GM18511 (cell line): ENCODE measurements at regions not wholly inside any gene's neighbourhood (a gene's known extent, or its start where the extent isn't known, plus 50 kb on each side); places are given as distances from the start of the nearest gene placed in this dataset.
"Not testable (repeated sequence)": the region's sequence is repeated elsewhere in the genome, so short reads cannot be mapped to it uniquely, and the experiment has no call there.

Experiments
- ATAC-seq: cut with Tn5 transposase; IDR thresholded peaks from one replicate; pipeline ENCODE4 v1.9.1; 2021; ENCODE audit warnings: mild to moderate bottlenecking, moderate library complexity; ENCODE audit not compliant: unreplicated experiment

- ATAC-seq = no peak
These were observed 160.3 kb upstream of the MVB12B start for GRCh38 chr9:126166291-126166690.

- no peak for ATAC-seq
These were observed 159.8 kb upstream of the MVB12B start for GRCh38 chr9:126166866-126167265.

DNA sequence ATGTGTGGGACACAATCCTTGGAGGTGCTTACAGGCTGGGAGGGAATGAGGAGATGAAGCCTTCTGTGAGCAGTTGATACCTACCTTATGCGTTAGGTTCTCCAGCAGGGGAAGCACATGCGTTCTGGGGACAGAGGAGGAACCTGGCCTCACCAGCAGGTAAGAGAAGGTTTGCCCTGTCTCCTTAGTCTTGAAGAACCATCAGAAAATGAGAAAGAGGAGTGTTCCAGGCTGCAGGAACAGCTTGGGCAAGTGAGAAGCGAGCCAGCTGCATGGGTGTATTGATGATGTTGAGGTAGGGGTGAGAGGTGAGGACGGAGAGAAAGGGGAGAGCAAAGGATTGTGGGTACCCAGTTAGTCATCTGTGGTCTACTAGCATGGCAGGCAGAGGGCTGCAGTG lies 156.9 kb upstream of the MVB12B start:
- no peak for ATAC-seq

DNA sequence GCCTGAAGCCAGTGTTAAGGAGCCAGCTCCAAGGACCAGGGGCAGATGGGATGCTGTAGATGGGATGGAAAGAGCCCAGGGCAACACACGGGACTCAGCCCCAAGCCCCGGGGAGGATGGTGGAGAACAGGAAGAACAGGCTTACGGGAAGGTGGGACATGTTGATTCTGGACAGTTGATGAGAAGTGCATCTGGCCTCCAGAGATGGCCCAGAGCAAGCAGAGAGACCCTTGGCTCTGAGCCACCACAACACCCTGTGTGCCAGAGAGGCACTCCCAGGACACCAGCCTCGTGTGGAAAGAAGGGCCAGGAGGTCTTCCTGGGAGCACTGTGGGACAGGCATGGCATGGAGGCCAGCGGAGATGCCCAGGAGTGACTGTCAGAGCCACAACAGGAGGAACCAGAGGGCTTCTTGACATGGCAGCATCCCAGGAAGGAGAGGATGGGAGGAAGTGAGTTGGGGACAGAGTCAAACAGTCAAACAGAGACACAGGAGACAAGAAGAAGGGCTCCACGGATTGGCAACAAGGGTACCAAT lies 156.3 kb upstream of the MVB12B start:
- no peak for ATAC-seq

GRCh38 chr9:126171641-126172040 lies 155.0 kb upstream of the MVB12B start:
- ATAC-seq = no peak

GRCh38 chr9:126173401-126173800 lies 153.2 kb upstream of the MVB12B start:
- ATAC-seq = no peak

DNA sequence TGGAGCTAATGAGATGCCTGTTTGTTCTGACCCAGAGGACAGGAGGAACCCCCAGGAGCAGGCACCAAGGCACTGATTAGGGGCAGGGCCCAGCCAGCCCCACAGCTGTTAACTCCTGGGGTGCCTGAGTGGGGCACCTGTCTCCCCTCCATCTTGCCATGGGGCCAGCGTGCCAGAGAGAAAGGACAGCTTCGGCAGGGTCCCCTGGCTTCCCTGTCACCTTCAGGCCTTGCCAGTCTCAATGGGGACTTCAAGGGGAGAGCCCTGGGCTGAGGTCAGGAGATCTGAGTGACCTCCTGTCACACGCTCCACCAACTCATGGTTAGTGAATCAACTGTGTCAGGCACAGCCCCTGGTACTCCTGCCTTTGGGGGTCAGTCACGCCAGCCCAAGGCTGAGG lies 152.7 kb upstream of the MVB12B start:
- no peak for ATAC-seq

GRCh38 chr9:126183266-126183665 lies 143.4 kb upstream of the MVB12B start:
- no peak for ATAC-seq

GRCh38 chr9:126190994-126191393 lies 135.6 kb upstream of the MVB12B start:
- ATAC-seq = not testable (repeated sequence)

GRCh38 chr9:126198854-126199253 lies 127.8 kb upstream of the MVB12B start:
- ATAC-seq = no peak

- ATAC-seq = no peak
These were observed 123.3 kb upstream of the MVB12B start for GRCh38 chr9:126203313-126203712.

DNA sequence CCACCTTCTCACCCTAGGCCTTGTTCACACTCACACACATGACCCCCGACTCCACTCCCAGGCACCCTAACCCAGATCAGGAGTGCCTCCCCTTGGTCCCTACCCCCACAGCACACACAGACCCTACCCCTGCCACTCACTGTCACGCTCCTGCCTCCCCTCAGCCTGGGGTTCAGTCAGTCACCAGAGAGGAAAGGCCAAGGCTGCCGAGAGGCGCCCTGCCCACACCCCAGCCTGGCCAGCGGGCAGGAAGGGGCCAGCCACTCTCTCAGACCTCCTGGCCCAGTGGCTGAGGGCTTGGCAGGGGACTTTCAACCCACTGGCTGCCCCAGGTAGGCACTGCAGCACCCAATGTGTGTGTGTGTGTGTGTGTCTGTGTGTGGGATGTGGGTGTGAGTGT lies 122.4 kb upstream of the MVB12B start:
- no peak for ATAC-seq

- no peak for ATAC-seq
These were observed 121.9 kb upstream of the MVB12B start for GRCh38 chr9:126204708-126205225.

GRCh38 chr9:126205265-126205664 lies 121.4 kb upstream of the MVB12B start:
- no peak for ATAC-seq

GRCh38 chr9:126205845-126206498 lies 120.7 kb upstream of the MVB12B start:
- ATAC-seq = no peak

- no peak for ATAC-seq
These were observed 119.4 kb upstream of the MVB12B start for GRCh38 chr9:126207256-126207655.

DNA sequence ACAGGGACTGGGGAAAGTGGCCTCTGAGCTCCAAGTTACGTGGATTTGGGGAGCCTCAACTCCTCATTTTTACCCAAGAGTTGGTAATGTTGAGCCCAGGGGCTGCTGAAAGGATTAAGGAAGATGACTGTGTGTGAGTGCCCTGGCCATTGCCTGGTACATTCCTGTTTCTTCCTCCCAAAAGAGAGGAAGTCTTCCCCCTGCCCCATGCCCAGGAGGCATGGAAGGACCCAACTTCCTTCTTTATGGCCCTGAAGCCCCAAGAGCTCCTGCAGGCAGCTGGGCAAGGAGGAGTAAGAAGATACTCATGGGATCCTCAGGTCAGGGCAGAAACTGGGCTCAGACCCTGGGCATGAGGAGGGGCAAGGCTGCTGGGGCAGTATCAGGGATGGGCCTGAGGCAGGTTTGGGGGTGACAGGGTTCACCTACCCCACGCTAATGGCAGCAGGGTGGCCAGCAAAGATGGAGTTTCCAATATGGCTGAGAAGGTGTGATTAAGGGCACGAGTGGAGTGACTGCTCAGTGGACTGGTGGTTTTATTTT lies 118.3 kb upstream of the MVB12B start:
- no peak for ATAC-seq

DNA sequence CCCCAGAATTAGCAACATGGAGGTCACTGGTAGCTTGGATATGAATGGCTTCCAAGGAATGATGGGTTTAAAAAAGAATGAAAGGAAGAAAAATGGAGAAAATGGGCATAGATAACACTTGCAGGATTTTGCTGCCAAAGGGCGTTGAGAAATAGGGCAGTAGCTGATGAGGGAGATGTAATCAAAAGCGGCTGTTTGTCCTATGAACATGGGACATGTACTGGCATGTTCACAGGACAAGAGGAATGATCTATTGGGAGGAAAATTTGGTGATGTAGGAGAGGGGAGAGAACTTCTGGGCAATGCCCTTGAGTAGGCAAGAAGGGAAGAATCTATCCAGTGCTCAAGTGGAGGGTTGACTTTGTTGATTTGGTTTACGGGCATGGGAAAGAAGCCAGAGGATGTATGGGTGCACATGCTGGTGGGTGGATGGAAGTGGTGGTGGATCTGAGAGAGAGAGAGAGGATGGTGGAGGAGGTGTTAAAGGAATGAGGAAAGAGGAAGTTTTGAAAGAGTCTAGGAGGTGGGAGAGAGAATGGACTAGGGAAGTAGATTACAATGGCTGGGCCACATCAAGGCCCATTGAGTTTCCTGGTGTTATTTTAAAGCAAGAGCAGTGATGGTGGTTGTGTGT lies 115.1 kb upstream of the MVB12B start:
- no peak for ATAC-seq

DNA sequence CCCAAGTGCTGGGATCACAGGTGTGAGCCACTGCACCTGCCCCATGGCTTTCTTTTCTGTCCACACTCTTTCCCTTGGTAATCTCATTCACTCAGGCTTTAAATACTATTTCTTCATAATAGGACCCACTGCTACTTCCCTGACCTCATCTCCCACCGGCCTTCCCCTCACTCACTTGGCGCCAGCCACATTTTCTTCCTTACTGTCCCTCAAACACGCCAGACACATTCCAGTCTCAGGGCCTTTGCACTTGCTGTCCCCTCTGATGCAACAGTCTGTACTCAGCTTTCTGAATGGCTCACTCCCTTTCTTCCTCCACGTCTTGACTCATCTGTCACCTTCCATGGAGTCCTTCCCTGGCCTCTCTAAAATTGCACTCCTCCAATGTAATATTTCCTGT lies 111.1 kb upstream of the MVB12B start:
- ATAC-seq = no peak

GRCh38 chr9:126216826-126217225 lies 109.8 kb upstream of the MVB12B start:
- no peak for ATAC-seq

GRCh38 chr9:126217250-126217653 lies 109.4 kb upstream of the MVB12B start:
- no peak for ATAC-seq

GRCh38 chr9:126217797-126218196 lies 108.8 kb upstream of the MVB12B start:
- ATAC-seq = no peak
